Tibial nerve (tissue), 4 donors: ENCODE measurements at regions not wholly inside any gene's neighbourhood (a gene's known extent, or its start where the extent isn't known, plus 50 kb on each side); places are given as distances from the start of the nearest gene placed in this dataset.

Source experiments
- EP300 ChIP-seq, 2 donors: sonication (generic); formaldehyde crosslinking; IDR thresholded peaks; one replicate each; pipeline ENCODE4 v1.6.1; 2017; ENCODE audit warnings: antibody characterized with exemption in 2 of 2, mild to moderate bottlenecking in 1 of 2
- POLR2A ChIP-seq, 2 donors: fragments of 450-650 bp; IDR thresholded peaks; one replicate each; pipeline ENCODE4 v1.6.1; 2017; ENCODE audit warnings: antibody characterized with exemption in 2 of 2, mild to moderate bottlenecking in 2 of 2, moderate library complexity in 2 of 2
- TF ChIP-seq, protein P1 (sequence below), 5 experiments: fragments of 200-600 bp in 3 of 5; fragments of 450-650 bp in 2 of 5; sonication (generic) in 3 of 5; IDR thresholded peaks; one replicate each; pipeline ENCODE4 v1.5.1; 2016 to 2019; ENCODE audit warnings: antibody characterized with exemption in 5 of 5, mild to moderate bottlenecking in 3 of 5, moderate library complexity in 2 of 5

DNA sequence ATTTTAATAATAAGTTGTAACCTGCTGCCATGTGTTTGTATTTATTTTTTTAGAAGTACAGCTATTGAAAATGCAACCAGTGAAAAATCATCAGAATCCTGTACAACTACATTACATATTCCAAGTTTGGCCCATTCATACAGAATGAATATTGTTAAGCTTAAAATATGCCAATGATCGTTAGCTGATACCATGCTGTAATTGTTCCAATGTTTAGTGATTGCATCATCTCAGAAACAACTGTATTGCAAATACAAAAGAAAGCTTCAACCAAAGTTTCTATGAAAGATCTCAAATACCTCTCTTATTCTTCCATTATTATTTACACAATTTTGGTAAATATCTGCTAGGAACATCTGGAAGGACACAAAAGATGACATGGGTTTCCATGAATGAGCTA, 51.6 kb upstream of the ALCAM start:
- TF ChIP-seq, protein P1, sequence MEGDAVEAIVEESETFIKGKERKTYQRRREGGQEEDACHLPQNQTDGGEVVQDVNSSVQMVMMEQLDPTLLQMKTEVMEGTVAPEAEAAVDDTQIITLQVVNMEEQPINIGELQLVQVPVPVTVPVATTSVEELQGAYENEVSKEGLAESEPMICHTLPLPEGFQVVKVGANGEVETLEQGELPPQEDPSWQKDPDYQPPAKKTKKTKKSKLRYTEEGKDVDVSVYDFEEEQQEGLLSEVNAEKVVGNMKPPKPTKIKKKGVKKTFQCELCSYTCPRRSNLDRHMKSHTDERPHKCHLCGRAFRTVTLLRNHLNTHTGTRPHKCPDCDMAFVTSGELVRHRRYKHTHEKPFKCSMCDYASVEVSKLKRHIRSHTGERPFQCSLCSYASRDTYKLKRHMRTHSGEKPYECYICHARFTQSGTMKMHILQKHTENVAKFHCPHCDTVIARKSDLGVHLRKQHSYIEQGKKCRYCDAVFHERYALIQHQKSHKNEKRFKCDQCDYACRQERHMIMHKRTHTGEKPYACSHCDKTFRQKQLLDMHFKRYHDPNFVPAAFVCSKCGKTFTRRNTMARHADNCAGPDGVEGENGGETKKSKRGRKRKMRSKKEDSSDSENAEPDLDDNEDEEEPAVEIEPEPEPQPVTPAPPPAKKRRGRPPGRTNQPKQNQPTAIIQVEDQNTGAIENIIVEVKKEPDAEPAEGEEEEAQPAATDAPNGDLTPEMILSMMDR (IDR thresholded peaks at IDR 0.05), result no peak
- TF ChIP-seq EP300 (IDR thresholded peaks at IDR 0.05) (no peak), POLR2A (IDR thresholded peaks at IDR 0.05) (no peak)
